ENCODE measurements at regions not wholly inside any gene's neighbourhood (a gene's known extent, or its start where the extent isn't known, plus 50 kb on each side); places are given as distances from the start of the nearest gene placed in this dataset.

- H3K27ac ChIP-seq (ENCODE audit: low read depth, low read length, poor library complexity, severe bottlenecking): no peak overlapping the region
- no peaks in the 10 kb centered on the region for H3K9me3 ChIP-seq (ENCODE audit: low read length)
- H2AFZ ChIP-seq (ENCODE audit: low read length): no peak overlapping the region
- H3K4me1 ChIP-seq (ENCODE audit: insufficient read depth, low read length, poor library complexity, severe bottlenecking): no peaks in the 10 kb centered on the region
- no peaks in the 10 kb centered on the region for H3K36me3 ChIP-seq (ENCODE audit: insufficient read depth, low read length)
- H3K9me2 ChIP-seq (ENCODE audit: insufficient read depth, low read length): no peaks in the 10 kb centered on the region
- H4K20me1 ChIP-seq (ENCODE audit: insufficient read depth, low read length): no peaks in the 10 kb centered on the region
- H3K79me2 ChIP-seq (ENCODE audit: insufficient read depth, low read depth, low read length): no peaks in the 10 kb centered on the region
- no peak overlapping the region for H3K4me3 ChIP-seq (ENCODE audit: low read depth, low read length, poor library complexity, severe bottlenecking)
- intact Hi-C loops (cut with micrococcal nuclease; ENCODE audit: unreplicated experiment): no loop called here
- CTCF ChIA-PET (ENCODE audit: unreplicated experiment): no interaction called here
- POLR2A ChIA-PET: interaction anchor here (0.6 kb wide), 1 partner anchor 174 kb away, joined by 3 read pairs; no protein-coding TSS in a partner anchor
- TF ChIP-seq EZH2phosphoT487 (IDR thresholded peaks at IDR 0.05; ENCODE audit: borderline replicate concordance, low read depth, low read length) (no peak), CTCF (conservative IDR thresholded peaks at IDR 0.05; ENCODE audit: low read length) (no peak)
- no peak overlapping the region for H3K4me2 ChIP-seq (ENCODE audit: low read length)
- BruUV-seq (replicated peaks): no TSS peak
- no peak for DNase-seq (ENCODE audit: low spot score)
Measured at GRCh38 chr3:170773682-170774425, 96.1 kb downstream of the RPL22L1 start.

- Histone ChIP-seq H3K4me1 (ENCODE audit: insufficient read depth, low read length, poor library complexity, severe bottlenecking) (no peaks in the 10 kb centered on the region), H3K9me2 (ENCODE audit: insufficient read depth, low read length) (no peaks in the 10 kb centered on the region)
- CTCF ChIA-PET (ENCODE audit: unreplicated experiment): no interaction called here
Measured at GRCh38 chr3:170772175-170772574, 97.8 kb downstream of the RPL22L1 start.

More at GRCh38 chr3:170772175-170772574, 97.8 kb downstream of the RPL22L1 start:
- Histone ChIP-seq H3K27ac (ENCODE audit: low read depth, low read length, poor library complexity, severe bottlenecking) (no peak overlapping the region), H3K79me2 (ENCODE audit: insufficient read depth, low read depth, low read length) (no peaks in the 10 kb centered on the region), H3K9me3 (ENCODE audit: low read length) (no peaks in the 10 kb centered on the region), H2AFZ (ENCODE audit: low read length) (no peak overlapping the region), H3K36me3 (ENCODE audit: insufficient read depth, low read length) (no peaks in the 10 kb centered on the region), H3K4me2 (ENCODE audit: low read length) (no peak overlapping the region), H3K4me3 (ENCODE audit: low read depth, low read length, poor library complexity, severe bottlenecking) (no peak overlapping the region), H4K20me1 (ENCODE audit: insufficient read depth, low read length) (no peaks in the 10 kb centered on the region)
- no TSS peak for BruUV-seq (replicated peaks)
- DNase-seq (ENCODE audit: low spot score): no peak
- TF ChIP-seq EZH2phosphoT487 (IDR thresholded peaks at IDR 0.05; ENCODE audit: borderline replicate concordance, low read depth, low read length) (no peak), CTCF (conservative IDR thresholded peaks at IDR 0.05; ENCODE audit: low read length) (no peak)
- POLR2A ChIA-PET: interaction anchor here (1.6 kb wide), 1 partner anchor 12 kb away, joined by 4 read pairs; no protein-coding TSS in a partner anchor
- intact Hi-C loops (cut with micrococcal nuclease; ENCODE audit: unreplicated experiment): no loop called here

All from OCI-LY7 (cell line).